ENCODE measurements at regions not wholly inside any gene's neighbourhood (a gene's known extent, or its start where the extent isn't known, plus 50 kb on each side); places are given as distances from the start of the nearest gene placed in this dataset.

DNA sequence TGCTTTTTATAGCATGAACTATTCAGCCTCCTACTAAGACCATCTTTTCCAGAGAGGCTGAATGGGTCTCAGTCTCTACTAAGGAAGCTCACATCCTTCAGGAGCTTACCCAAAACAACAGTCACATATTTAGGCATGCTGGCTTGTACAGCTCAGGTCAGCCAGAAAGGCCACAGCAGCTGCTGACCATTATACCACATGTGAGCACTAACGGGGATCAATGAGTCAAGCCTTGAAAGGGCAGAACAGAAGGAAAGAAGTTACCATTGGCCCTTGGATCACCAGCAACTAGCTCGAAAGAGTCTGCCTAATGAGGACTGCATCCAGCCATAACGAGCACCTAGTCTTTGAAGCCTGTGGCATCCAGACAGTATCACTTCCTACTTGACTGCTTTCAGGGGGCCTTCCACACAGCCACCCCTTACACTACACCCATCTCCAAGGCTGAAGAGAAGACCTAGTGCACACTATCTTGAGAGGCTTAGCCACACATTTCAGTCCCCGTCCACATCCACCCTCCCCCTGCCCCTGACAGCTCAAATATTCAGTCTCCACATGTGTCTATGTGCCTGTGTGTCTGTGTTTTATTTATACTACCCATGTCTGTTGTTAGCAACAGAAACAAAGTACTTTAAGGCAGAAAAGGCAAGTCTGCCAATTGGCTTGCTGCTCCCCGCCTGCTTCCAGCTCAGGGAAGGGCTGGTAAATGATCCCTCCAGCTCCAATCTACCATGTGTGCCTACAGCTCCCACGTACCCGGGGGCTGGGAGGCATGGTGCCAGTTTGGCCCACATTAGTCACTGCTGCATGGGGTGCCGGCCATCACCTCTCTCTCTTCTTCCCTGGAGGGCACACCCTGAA lies 95.5 kb downstream of the RPL27A start:
- H3K36me3 ChIP-seq (ENCODE audit: control insufficient read depth in 2 of 2, insufficient read depth in 2 of 2, low read length in 1 of 2), result no peaks in the 10 kb centered on the region
- H3K27ac ChIP-seq (ENCODE audit: low read depth in 2 of 2, low read length in 1 of 2), result peak overlapping the region; percentile 72 to 83
- no peaks in the 10 kb centered on the region for H3K27me3 ChIP-seq (ENCODE audit: control insufficient read depth in 1 of 2, insufficient read depth in 2 of 2, low read length in 2 of 2)
- no peak overlapping the region for H3K4me3 ChIP-seq (ENCODE audit: low read depth in 1 of 2, low read length in 2 of 2)
- peaks cover 5 to 26% of the 10 kb centered on the region in 2 donors for H3K4me1 ChIP-seq (ENCODE audit: control insufficient read depth in 2 of 2, insufficient read depth in 2 of 2, low read length in 1 of 2)
- no peaks in the 10 kb centered on the region for H3K9me3 ChIP-seq (ENCODE audit: control insufficient read depth in 2 of 2, insufficient read depth in 1 of 2, low read depth in 1 of 2, low read length in 1 of 2)
- WGBS, 2 donors, result 20 to 32% methylated on average over 8 of the region's 8 CpGs

DNA sequence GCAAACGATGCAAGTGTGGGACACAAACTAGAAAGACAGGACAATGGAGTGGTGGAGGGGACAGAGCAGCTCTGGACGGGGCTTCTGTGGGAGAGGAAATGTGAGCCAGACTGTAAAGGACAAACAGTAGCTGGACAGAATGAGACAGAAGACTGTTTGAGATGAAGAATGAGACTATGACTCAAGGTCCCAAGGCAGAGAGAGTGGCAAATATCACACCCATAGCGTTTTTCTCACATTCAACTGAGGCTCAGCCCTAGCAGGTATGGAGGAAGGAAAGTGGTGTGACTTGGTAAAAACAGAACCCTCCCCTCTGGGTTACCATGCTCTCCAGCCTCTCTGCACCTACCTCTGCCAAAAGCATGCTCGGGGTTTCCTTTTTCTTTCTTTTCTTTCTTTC lies 96.5 kb downstream of the RPL27A start:
- H3K27me3 ChIP-seq (ENCODE audit: control insufficient read depth in 1 of 2, insufficient read depth in 2 of 2, low read length in 2 of 2), result no peaks in the 10 kb centered on the region
- WGBS, 2 donors, result 35 to 51% methylated on average over 4 of the region's 4 CpGs
- H3K4me1 ChIP-seq (ENCODE audit: control insufficient read depth in 2 of 2, insufficient read depth in 2 of 2, low read length in 1 of 2), result peaks cover 3 to 26% of the 10 kb centered on the region in 2 donors
- H3K4me3 ChIP-seq (ENCODE audit: low read depth in 1 of 2, low read length in 2 of 2), result no peak overlapping the region
- H3K27ac ChIP-seq (ENCODE audit: low read depth in 2 of 2, low read length in 1 of 2), result peak overlapping the region; percentile 72 to 83
- H3K9me3 ChIP-seq (ENCODE audit: control insufficient read depth in 2 of 2, insufficient read depth in 1 of 2, low read depth in 1 of 2, low read length in 1 of 2), result no peaks in the 10 kb centered on the region
- H3K36me3 ChIP-seq (ENCODE audit: control insufficient read depth in 2 of 2, insufficient read depth in 2 of 2, low read length in 1 of 2), result no peaks in the 10 kb centered on the region

DNA sequence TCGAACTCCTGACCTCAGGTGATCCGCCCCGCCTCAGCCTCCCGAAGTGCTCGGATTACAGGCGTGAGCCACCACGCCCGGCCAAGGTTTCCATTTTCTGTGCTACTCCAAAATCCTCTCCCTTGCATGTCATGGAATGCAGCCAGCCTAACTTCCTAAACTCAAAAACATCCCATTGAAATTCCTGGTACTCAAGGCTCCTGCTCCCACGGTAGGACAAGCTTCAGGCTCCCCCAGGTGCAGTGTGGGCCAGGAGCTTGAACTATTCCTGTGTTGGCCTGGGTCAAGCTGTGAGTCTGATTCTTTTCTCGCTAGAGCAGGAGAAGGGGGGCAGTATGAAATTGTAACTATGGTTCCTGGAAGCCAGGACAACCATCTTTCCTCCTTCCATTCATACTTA lies 97.1 kb downstream of the RPL27A start:
- Histone ChIP-seq H3K27ac (ENCODE audit: low read depth in 2 of 2, low read length in 1 of 2) (peak overlapping the region in 1 of 2 donors; percentile 83), H3K9me3 (ENCODE audit: control insufficient read depth in 2 of 2, insufficient read depth in 1 of 2, low read depth in 1 of 2, low read length in 1 of 2) (no peaks in the 10 kb centered on the region), H3K27me3 (ENCODE audit: control insufficient read depth in 1 of 2, insufficient read depth in 2 of 2, low read length in 2 of 2) (no peaks in the 10 kb centered on the region), H3K4me1 (ENCODE audit: control insufficient read depth in 2 of 2, insufficient read depth in 2 of 2, low read length in 1 of 2) (peaks cover 3 to 22% of the 10 kb centered on the region in 2 donors), H3K4me3 (ENCODE audit: low read depth in 1 of 2, low read length in 2 of 2) (no peak overlapping the region), H3K36me3 (ENCODE audit: control insufficient read depth in 2 of 2, insufficient read depth in 2 of 2, low read length in 1 of 2) (no peaks in the 10 kb centered on the region)
- 76 to 87% methylated on average over 10 of the region's 10 CpGs for WGBS, 2 donors

DNA sequence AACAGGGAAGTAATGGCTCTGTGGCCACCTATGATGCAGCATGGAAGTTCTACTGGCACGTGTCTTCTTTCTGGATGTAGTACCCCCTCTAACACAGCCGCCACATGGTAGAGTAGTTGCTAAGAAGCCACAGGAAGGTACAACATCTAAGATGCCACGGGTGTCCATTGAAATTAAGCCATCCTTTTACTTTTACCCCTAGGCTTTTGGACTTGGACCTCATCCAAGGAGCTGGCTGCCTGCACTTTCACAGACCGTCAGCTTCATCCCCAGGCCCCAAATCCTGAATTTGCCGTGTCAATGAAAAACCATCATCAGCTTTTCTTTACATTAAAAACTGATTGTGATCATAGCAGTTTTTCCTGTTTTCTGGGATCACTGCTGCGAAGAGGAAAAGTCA lies 102.4 kb downstream of the RPL27A start:
- Histone ChIP-seq H3K4me3 (ENCODE audit: low read depth in 1 of 2, low read length in 2 of 2) (no peak overlapping the region), H3K4me1 (ENCODE audit: control insufficient read depth in 2 of 2, insufficient read depth in 2 of 2, low read length in 1 of 2) (peaks cover 0 to 3% of the 10 kb centered on the region in 2 donors), H3K27me3 (ENCODE audit: control insufficient read depth in 1 of 2, insufficient read depth in 2 of 2, low read length in 2 of 2) (no peaks in the 10 kb centered on the region), H3K27ac (ENCODE audit: low read depth in 2 of 2, low read length in 1 of 2) (peak overlapping the region in 1 of 2 donors; percentile 33), H3K9me3 (ENCODE audit: control insufficient read depth in 2 of 2, insufficient read depth in 1 of 2, low read depth in 1 of 2, low read length in 1 of 2) (no peaks in the 10 kb centered on the region), H3K36me3 (ENCODE audit: control insufficient read depth in 2 of 2, insufficient read depth in 2 of 2, low read length in 1 of 2) (no peaks in the 10 kb centered on the region)
- 49 to 57% methylated on average over 6 of the region's 6 CpGs for WGBS, 2 donors

DNA sequence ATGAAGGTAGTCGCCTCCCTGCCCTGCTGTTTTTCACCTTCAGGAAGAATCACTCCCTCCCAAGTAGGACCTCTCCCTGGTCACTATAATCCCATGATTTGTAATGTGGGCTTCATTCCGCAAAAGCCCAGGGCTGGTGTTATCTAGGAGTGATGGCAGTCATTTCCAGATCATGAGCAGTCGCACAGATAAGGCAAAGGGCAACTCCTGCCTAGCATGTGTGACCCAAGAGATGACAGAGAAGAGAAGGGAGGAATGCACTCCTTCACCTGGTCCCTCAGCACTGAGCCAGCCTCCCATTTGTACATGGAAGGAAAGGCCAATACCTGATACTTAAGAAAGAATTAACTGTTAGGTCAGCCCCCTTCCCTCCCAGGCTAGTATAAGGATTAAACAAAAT lies 102.9 kb downstream of the RPL27A start:
- WGBS, 2 donors, result 79 to 88% methylated on average over 3 of the region's 3 CpGs
- H3K4me3 ChIP-seq (ENCODE audit: low read depth in 1 of 2, low read length in 2 of 2), result no peak overlapping the region
- peak overlapping the region in 1 of 2 donors; percentile 33 for H3K27ac ChIP-seq (ENCODE audit: low read depth in 2 of 2, low read length in 1 of 2)
- H3K27me3 ChIP-seq (ENCODE audit: control insufficient read depth in 1 of 2, insufficient read depth in 2 of 2, low read length in 2 of 2), result no peaks in the 10 kb centered on the region
- no peaks in the 10 kb centered on the region for H3K36me3 ChIP-seq (ENCODE audit: control insufficient read depth in 2 of 2, insufficient read depth in 2 of 2, low read length in 1 of 2)
- H3K9me3 ChIP-seq (ENCODE audit: control insufficient read depth in 2 of 2, insufficient read depth in 1 of 2, low read depth in 1 of 2, low read length in 1 of 2), result no peaks in the 10 kb centered on the region
- peaks cover 0 to 3% of the 10 kb centered on the region in 2 donors for H3K4me1 ChIP-seq (ENCODE audit: control insufficient read depth in 2 of 2, insufficient read depth in 2 of 2, low read length in 1 of 2)

DNA sequence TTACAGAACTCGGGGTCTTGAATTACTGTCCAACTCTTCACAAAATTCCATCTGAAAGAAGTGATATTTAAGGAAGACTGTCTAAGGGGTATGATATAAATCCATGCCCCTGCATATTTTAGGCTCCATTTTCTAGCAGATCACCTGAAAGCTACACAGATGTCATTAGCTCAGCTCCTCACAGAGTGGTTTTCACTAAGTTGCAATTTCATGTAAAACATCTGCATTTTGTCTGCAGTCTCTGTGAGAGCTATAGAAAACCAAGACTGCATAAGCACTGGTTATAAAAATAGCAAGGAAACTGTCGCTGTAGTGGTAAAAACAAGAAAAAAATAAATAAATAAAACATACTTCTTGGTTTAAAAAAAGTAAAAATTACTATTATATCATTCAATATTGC lies 103.4 kb downstream of the RPL27A start:
- peaks cover 0 to 3% of the 10 kb centered on the region in 2 donors for H3K4me1 ChIP-seq (ENCODE audit: control insufficient read depth in 2 of 2, insufficient read depth in 2 of 2, low read length in 1 of 2)
- no peaks in the 10 kb centered on the region for H3K27me3 ChIP-seq (ENCODE audit: control insufficient read depth in 1 of 2, insufficient read depth in 2 of 2, low read length in 2 of 2)
- no peaks in the 10 kb centered on the region for H3K36me3 ChIP-seq (ENCODE audit: control insufficient read depth in 2 of 2, insufficient read depth in 2 of 2, low read length in 1 of 2)
- 77 to 82% methylated on average over 2 of the region's 2 CpGs for WGBS, 2 donors
- no peak overlapping the region for H3K4me3 ChIP-seq (ENCODE audit: low read depth in 1 of 2, low read length in 2 of 2)
- H3K9me3 ChIP-seq (ENCODE audit: control insufficient read depth in 2 of 2, insufficient read depth in 1 of 2, low read depth in 1 of 2, low read length in 1 of 2), result no peaks in the 10 kb centered on the region
- no peak overlapping the region for H3K27ac ChIP-seq (ENCODE audit: low read depth in 2 of 2, low read length in 1 of 2)

DNA sequence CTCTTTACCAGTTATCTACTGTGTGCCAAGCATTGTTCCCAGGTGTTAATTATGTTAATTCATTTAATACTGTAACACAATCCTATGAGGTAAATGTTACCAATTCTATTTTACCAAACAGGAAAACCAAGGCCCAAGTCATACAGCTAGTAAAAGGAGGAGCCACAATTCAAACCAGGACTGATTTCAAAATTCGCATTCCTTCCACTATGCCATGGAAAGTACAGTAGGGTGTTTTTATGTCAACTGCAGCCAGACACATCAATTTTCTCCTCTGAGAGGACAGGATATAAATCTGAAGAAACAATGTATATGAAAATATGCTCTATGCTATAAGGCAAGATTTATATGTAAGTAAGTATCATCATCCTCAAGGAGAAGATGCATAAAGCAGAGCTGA lies 104.3 kb downstream of the RPL27A start:
- no peaks in the 10 kb centered on the region for H3K36me3 ChIP-seq (ENCODE audit: control insufficient read depth in 2 of 2, insufficient read depth in 2 of 2, low read length in 1 of 2)
- H3K9me3 ChIP-seq (ENCODE audit: control insufficient read depth in 2 of 2, insufficient read depth in 1 of 2, low read depth in 1 of 2, low read length in 1 of 2), result no peaks in the 10 kb centered on the region
- H3K4me3 ChIP-seq (ENCODE audit: low read depth in 1 of 2, low read length in 2 of 2), result no peak overlapping the region
- H3K4me1 ChIP-seq (ENCODE audit: control insufficient read depth in 2 of 2, insufficient read depth in 2 of 2, low read length in 1 of 2), result peaks cover 0 to 3% of the 10 kb centered on the region in 2 donors
- H3K27ac ChIP-seq (ENCODE audit: low read depth in 2 of 2, low read length in 1 of 2), result no peak overlapping the region
- 76 to 85% methylated on average over 1 of the region's 1 CpG for WGBS, 2 donors
- H3K27me3 ChIP-seq (ENCODE audit: control insufficient read depth in 1 of 2, insufficient read depth in 2 of 2, low read length in 2 of 2), result no peaks in the 10 kb centered on the region

DNA sequence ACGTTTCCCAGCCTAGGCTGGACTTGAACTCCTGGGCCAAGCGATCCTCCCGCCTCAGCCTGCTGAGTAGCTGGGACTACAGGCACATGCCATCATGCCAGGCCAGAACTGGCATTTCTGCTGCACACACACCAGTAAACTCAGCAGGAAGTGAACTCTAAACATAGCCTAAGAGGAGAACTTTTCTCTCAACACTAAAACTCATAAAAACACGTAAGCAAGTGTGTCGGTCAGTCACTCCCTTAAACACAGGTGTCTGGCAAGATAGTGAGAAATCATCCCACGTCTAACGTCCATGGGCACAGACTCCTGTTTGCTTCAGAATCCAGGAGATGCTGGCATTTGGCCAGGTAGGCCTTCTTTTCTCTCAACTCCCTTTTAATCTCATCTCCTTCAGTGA lies 104.8 kb downstream of the RPL27A start:
- H3K9me3 ChIP-seq (ENCODE audit: control insufficient read depth in 2 of 2, insufficient read depth in 1 of 2, low read depth in 1 of 2, low read length in 1 of 2), result no peaks in the 10 kb centered on the region
- no peaks in the 10 kb centered on the region for H3K27me3 ChIP-seq (ENCODE audit: control insufficient read depth in 1 of 2, insufficient read depth in 2 of 2, low read length in 2 of 2)
- peak overlapping the region in 1 of 2 donors; percentile 37 for H3K27ac ChIP-seq (ENCODE audit: low read depth in 2 of 2, low read length in 1 of 2)
- 37 to 39% methylated on average over 7 of the region's 7 CpGs for WGBS, 2 donors
- H3K4me3 ChIP-seq (ENCODE audit: low read depth in 1 of 2, low read length in 2 of 2), result no peak overlapping the region
- peaks cover 0 to 3% of the 10 kb centered on the region in 2 donors for H3K4me1 ChIP-seq (ENCODE audit: control insufficient read depth in 2 of 2, insufficient read depth in 2 of 2, low read length in 1 of 2)
- no peaks in the 10 kb centered on the region for H3K36me3 ChIP-seq (ENCODE audit: control insufficient read depth in 2 of 2, insufficient read depth in 2 of 2, low read length in 1 of 2)

DNA sequence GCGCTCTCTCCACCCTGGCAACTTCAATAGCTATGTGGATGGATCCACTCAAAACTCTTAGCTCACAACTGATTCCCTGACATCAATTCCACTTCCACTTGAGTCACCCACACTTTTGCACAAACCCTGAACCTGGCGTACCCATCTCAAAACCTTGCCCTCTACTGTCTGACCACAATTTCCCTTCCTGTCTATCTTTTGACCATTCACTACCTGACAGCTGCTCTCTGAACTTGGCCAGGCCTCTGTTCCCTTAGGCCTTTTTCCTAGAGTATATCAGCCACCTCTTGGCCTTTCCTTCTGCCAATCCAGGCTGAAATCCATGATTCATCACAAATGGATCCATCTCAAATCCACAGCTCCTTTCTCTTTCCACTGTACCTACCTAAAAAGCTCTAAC lies 106.0 kb downstream of the RPL27A start:
- H3K27me3 ChIP-seq (ENCODE audit: control insufficient read depth in 1 of 2, insufficient read depth in 2 of 2, low read length in 2 of 2), result no peaks in the 10 kb centered on the region
- H3K27ac ChIP-seq (ENCODE audit: low read depth in 2 of 2, low read length in 1 of 2), result peak overlapping the region in 1 of 2 donors; percentile 27
- 87 to 88% methylated on average over 2 of the region's 2 CpGs for WGBS, 2 donors
- peaks cover 0 to 3% of the 10 kb centered on the region in 2 donors for H3K4me1 ChIP-seq (ENCODE audit: control insufficient read depth in 2 of 2, insufficient read depth in 2 of 2, low read length in 1 of 2)
- H3K4me3 ChIP-seq (ENCODE audit: low read depth in 1 of 2, low read length in 2 of 2), result no peak overlapping the region
- H3K9me3 ChIP-seq (ENCODE audit: control insufficient read depth in 2 of 2, insufficient read depth in 1 of 2, low read depth in 1 of 2, low read length in 1 of 2), result no peaks in the 10 kb centered on the region
- H3K36me3 ChIP-seq (ENCODE audit: control insufficient read depth in 2 of 2, insufficient read depth in 2 of 2, low read length in 1 of 2), result no peaks in the 10 kb centered on the region

DNA sequence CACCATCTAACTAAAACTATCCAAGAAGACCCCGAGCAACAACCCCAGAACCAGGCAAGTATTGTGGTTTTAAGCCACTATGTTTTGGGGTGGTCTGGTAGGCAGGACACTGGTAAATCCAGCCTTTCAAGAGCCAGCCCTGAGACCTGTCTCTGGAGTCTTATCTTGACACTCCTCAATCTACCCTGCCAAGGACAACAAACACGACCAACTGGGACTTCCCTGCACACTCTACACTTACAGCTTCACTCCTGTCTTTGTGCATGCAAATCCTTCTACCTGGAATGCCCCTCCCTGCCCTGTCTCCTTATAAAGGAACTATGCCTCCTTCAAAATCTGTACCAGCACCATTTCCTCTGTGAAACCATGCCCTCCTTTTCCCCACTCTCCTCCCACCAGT lies 107.3 kb downstream of the RPL27A start:
- no peak overlapping the region for H3K4me3 ChIP-seq (ENCODE audit: low read depth in 1 of 2, low read length in 2 of 2)
- no peaks in the 10 kb centered on the region for H3K27me3 ChIP-seq (ENCODE audit: control insufficient read depth in 1 of 2, insufficient read depth in 2 of 2, low read length in 2 of 2)
- no peaks in the 10 kb centered on the region for H3K9me3 ChIP-seq (ENCODE audit: control insufficient read depth in 2 of 2, insufficient read depth in 1 of 2, low read depth in 1 of 2, low read length in 1 of 2)
- 48% methylated on average over 2 of the region's 2 CpGs for WGBS, 2 donors
- H3K27ac ChIP-seq (ENCODE audit: low read depth in 2 of 2, low read length in 1 of 2), result peak overlapping the region in 1 of 2 donors; percentile 5
- H3K36me3 ChIP-seq (ENCODE audit: control insufficient read depth in 2 of 2, insufficient read depth in 2 of 2, low read length in 1 of 2), result no peaks in the 10 kb centered on the region
- H3K4me1 ChIP-seq (ENCODE audit: control insufficient read depth in 2 of 2, insufficient read depth in 2 of 2, low read length in 1 of 2), result peaks cover 0 to 3% of the 10 kb centered on the region in 2 donors

Data from esophagus (tissue), 2 donors.